ENCODE measurements at regions not wholly inside any gene's neighbourhood (a gene's known extent, or its start where the extent isn't known, plus 50 kb on each side); places are given as distances from the start of the nearest gene placed in this dataset.

- Histone ChIP-seq H2BK15ac (ENCODE audit: low read length) (no peak overlapping the region), H3K23me2 (ENCODE audit: low read depth, low read length) (no peaks in the 10 kb centered on the region), H3K27me3 (replicated peaks in 1 of 4; ENCODE audit: control insufficient read depth in 3 of 4, extremely low read depth in 1 of 4, insufficient read depth in 3 of 4, low read length in 3 of 4) (no peaks in the 10 kb centered on the region), H4K91ac (replicated peaks; ENCODE audit: insufficient read length, low read length) (no peak overlapping the region), H3K9me3 (ENCODE audit: insufficient read depth in 2 of 2, low read depth in 1 of 2, low read length in 1 of 2) (no peaks in the 10 kb centered on the region), H3K27ac (ENCODE audit: low read depth, low read length) (no peak overlapping the region; the same call in 1 of the 2 replicates), H3K36me3 (ENCODE audit: control insufficient read depth in 2 of 4, insufficient read depth in 4 of 4, low read length in 3 of 4) (peaks cover 0 to 27% (median 11%) of the 10 kb centered on the region in 4 experiments; a peak in 7 of 8 replicates), H4K5ac (ENCODE audit: insufficient read length, low read depth, low read length) (no peak overlapping the region), H3K23ac (ENCODE audit: insufficient read length) (no peak overlapping the region), H3K14ac (ENCODE audit: insufficient read length) (no peak overlapping the region), H2BK5ac (ENCODE audit: low read depth, low read length) (no peak overlapping the region), H2BK12ac (ENCODE audit: low read depth, low read length) (no peak overlapping the region), H2BK20ac (ENCODE audit: low read length) (no peak overlapping the region), H2AFZ (ENCODE audit: low read length) (no peak overlapping the region), H3K4me1 (replicated peaks in 1 of 4; ENCODE audit: control insufficient read depth in 3 of 4, insufficient read depth in 4 of 4, low read length in 3 of 4) (peaks cover 0 to 18% (median 14%) of the 10 kb centered on the region in 4 experiments), H3K56ac (replicated peaks; ENCODE audit: insufficient read length, low read depth, low read length) (no peak overlapping the region), H3K4me2 (ENCODE audit: insufficient read depth in 1 of 2, low read depth in 2 of 2, low read length in 2 of 2) (no peak overlapping the region), H3K18ac (ENCODE audit: extremely low read depth, low read length) (no peak overlapping the region), H3K79me2 (ENCODE audit: control insufficient read depth in 1 of 2, insufficient read depth in 2 of 2, low read length in 2 of 2) (no peaks in the 10 kb centered on the region), H3K79me1 (ENCODE audit: low read depth, low read length) (no peaks in the 10 kb centered on the region), H3K9ac (replicated peaks in 1 of 4; ENCODE audit: extremely low read depth in 1 of 4, low read depth in 3 of 4, low read length in 3 of 4) (no peak overlapping the region), H2AK5ac (ENCODE audit: low read depth, low read length) (no peak overlapping the region), H3K4ac (replicated peaks; ENCODE audit: insufficient read length, low read depth, low read length) (no peak overlapping the region), H4K20me1 (replicated peaks in 1 of 2; ENCODE audit: control insufficient read depth in 1 of 2, insufficient read depth in 2 of 2, low read length in 2 of 2) (no peaks in the 10 kb centered on the region), H3K4me3 (ENCODE audit: extremely low read depth in 1 of 4, insufficient read depth in 2 of 4, low read depth in 3 of 4, low read length in 4 of 4) (no peak overlapping the region), H2BK120ac (replicated peaks; ENCODE audit: low read depth, low read length) (no peak overlapping the region), H4K8ac (ENCODE audit: extremely low read depth, insufficient read depth, low read length) (no peak overlapping the region)
- POLR2A ChIA-PET (ENCODE audit: partially characterized antibody), result no interaction called here
- 96% methylated on average over 8 of the region's 8 CpGs; no CpG with 5 or more reads in 1 of the 2 experiments for WGBS, 2 experiments (ENCODE audit: extremely low coverage in 1 of 2, insufficient coverage in 1 of 2, insufficient read length in 1 of 2, insufficient replicate concordance in 2 of 2, low coverage in 1 of 2, low lambda C conversion rate in 2 of 2, missing lambda C conversion rate in 1 of 2)
- CTCF ChIA-PET (ENCODE audit: partially characterized antibody), result no interaction called here
- DNase-seq (ENCODE audit: low read depth in 1 of 2, low spot score in 2 of 2) (no peak), FAIRE-seq (no peak)
- no peak for TF ChIP-seq POLR2AphosphoS5 (IDR thresholded peaks at IDR 0.05; ENCODE audit: low read depth, low read length)
- TF ChIP-seq CREB1 (IDR thresholded peaks at IDR 0.05), result no peak
- no peak for TF ChIP-seq HDAC6 (IDR thresholded peaks at IDR 0.05; ENCODE audit: low read depth, low read length)
- no peak for TF ChIP-seq ATF2 (IDR thresholded peaks at IDR 0.05; ENCODE audit: low read length)
- TF ChIP-seq RNF2 (IDR thresholded peaks at IDR 0.05; ENCODE audit: borderline replicate concordance, low read depth, low read length, missing control alignments, poor library complexity, severe bottlenecking), result no peak
- no peak for TF ChIP-seq FOSL1 (IDR thresholded peaks at IDR 0.05; ENCODE audit: insufficient read depth, low read depth, low read length)
- TF ChIP-seq JUND (IDR thresholded peaks at IDR 0.05; ENCODE audit: low read length), result no peak
- TF ChIP-seq TEAD4 (IDR thresholded peaks at IDR 0.05; ENCODE audit: low read depth, low read length), result no peak
- no peak for TF ChIP-seq BRCA1 (IDR thresholded peaks at IDR 0.05; ENCODE audit: low read depth, low read length)
- no peak for TF ChIP-seq SP1 (IDR thresholded peaks at IDR 0.05; ENCODE audit: low read depth, low read length)
Measured at GRCh38 chr9:731474-731873, 110.0 kb upstream of the DMRT1 start.

All from H1 (cell line).